B cell (primary cell): ENCODE measurements at regions not wholly inside any gene's neighbourhood (a gene's known extent, or its start where the extent isn't known, plus 50 kb on each side); places are given as distances from the start of the nearest gene placed in this dataset.

Source experiments
- ATAC-seq: fragments of 200-7000 bp; cut with Tn5 transposase; one replicate; pipeline ENCODE4 v1.10.0; 2021; ENCODE audit warnings: low read depth, mild to moderate bottlenecking, moderate number of reproducible peaks, moderate library complexity
- CTCF ChIA-PET: fragments of 350-600 bp; sonication (Branson Sonifier 250); formaldehyde crosslinking; loops from one replicate; lab custom pipeline; 2021; ENCODE audit warnings: antibody characterized with exemption, inconsistent platforms; lab: Charles Lee
- POLR2A ChIA-PET: fragments of 350-600 bp; sonication (Branson Sonifier 250); formaldehyde crosslinking; loops from one replicate; lab custom pipeline; 2021; ENCODE audit warnings: antibody characterized with exemption; lab: Charles Lee
- DNase-seq: peaks from one replicate; pipeline ENCODE4 v3.0.0; 2013
- H2AFZ ChIP-seq: 2 replicates; pipeline ENCODE4 v1.6.1; 2012; ENCODE audit warnings: mild to moderate bottlenecking, low read depth, low read length; ENCODE audit not compliant: insufficient read depth, poor library complexity, severe bottlenecking
- H3K27ac ChIP-seq, 2 donors: 1 replicate in 1 of 2; 2 replicates in 1 of 2; pipeline ENCODE4 v1.5.1; 2012 to 2013; ENCODE audit warnings: low read length in 2 of 2, mild to moderate bottlenecking in 2 of 2, moderate library complexity in 1 of 2
- H3K27me3 ChIP-seq, 4 experiments: fragments of 200-600 bp in 1 of 4; sonication (generic) in 1 of 4; replicated peaks in 1 of 4; 1 replicate in 2 of 4; 2 replicates in 2 of 4; pipeline versions ENCODE4 v1.6.1 to v1.7.0; 2013 to 2016; ENCODE audit warnings: low read length in 3 of 4, mild to moderate bottlenecking in 2 of 4, mixed read lengths in 1 of 4, moderate library complexity in 1 of 4; ENCODE audit not compliant: insufficient read depth in 4 of 4, control insufficient read depth in 3 of 4; ENCODE audit errors: control extremely low read depth in 1 of 4
- H3K36me3 ChIP-seq, 2 experiments: replicated peaks in 1 of 2; 1 replicate in 1 of 2; 2 replicates in 1 of 2; pipeline versions ENCODE4 v1.6.1 to v1.7.1; 2013; ENCODE audit warnings: low read length in 1 of 2; ENCODE audit not compliant: insufficient read depth in 2 of 2, control insufficient read depth in 1 of 2; ENCODE audit errors: control extremely low read depth in 1 of 2, extremely low read depth in 1 of 2
- H3K4me1 ChIP-seq, 2 donors: fragments of 200-600 bp in 1 of 2; sonication (generic) in 1 of 2; 1 replicate in 1 of 2; 2 replicates in 1 of 2; pipeline versions ENCODE4 v1.5.1 to v1.6.1; 2013 to 2017; ENCODE audit warnings: low read length in 2 of 2; ENCODE audit not compliant: control insufficient read depth in 2 of 2, insufficient read depth in 2 of 2
- H3K4me2 ChIP-seq: replicated peaks from 2 replicates; pipeline ENCODE3; 2012; ENCODE audit warnings: mild to moderate bottlenecking, low read depth, low read length; ENCODE audit not compliant: poor library complexity, severe bottlenecking
- H3K4me3 ChIP-seq, 5 experiments: fragments of 200-600 bp in 1 of 5; sonication (generic) in 1 of 5; 1 replicate in 3 of 5; 2 replicates in 2 of 5; pipeline versions ENCODE4 v1.5.1 to v1.7.0; 2011 to 2016; ENCODE audit warnings: low read length in 4 of 5, mild to moderate bottlenecking in 4 of 5, low read depth in 2 of 5, control low read depth in 1 of 5, moderate library complexity in 1 of 5; ENCODE audit not compliant: insufficient read depth in 1 of 5; ENCODE audit errors: control extremely low read depth in 1 of 5, extremely low read depth in 1 of 5
- H3K79me2 ChIP-seq: fragments of 200-600 bp; sonication (generic); one replicate; pipeline ENCODE4 v1.6.0; 2016; ENCODE audit warnings: low read length; ENCODE audit not compliant: control insufficient read depth, insufficient read depth
- H3K9ac ChIP-seq: fragments of 200-600 bp; sonication (generic); 2 replicates; pipeline ENCODE4 v1.6.1; 2017; ENCODE audit warnings: mild to moderate bottlenecking, low read length, moderate library complexity
- H3K9me3 ChIP-seq, 3 donors: one replicate each; pipeline versions ENCODE4 v1.6.1 to v1.7.1; 2013; ENCODE audit warnings: low read length in 2 of 3; ENCODE audit not compliant: control insufficient read depth in 2 of 3, insufficient read depth in 1 of 3; ENCODE audit errors: control extremely low read depth in 1 of 3
- H4K20me1 ChIP-seq: 2 replicates; pipeline ENCODE4 v1.6.0; 2012; ENCODE audit warnings: mild to moderate bottlenecking, low read length; ENCODE audit not compliant: insufficient read depth, control insufficient read depth, poor library complexity, severe bottlenecking
- H3K27ac Mint-ChIP-seq: one replicate; pipeline ENCODE4 v1.8.0; 2021; ENCODE audit warnings: mixed read lengths
- H3K27me3 Mint-ChIP-seq: one replicate; pipeline ENCODE4 v1.8.0; 2021; ENCODE audit warnings: mixed read lengths
- H3K4me1 Mint-ChIP-seq: one replicate; pipeline ENCODE4 v1.8.0; 2021; ENCODE audit warnings: mixed read lengths
- H3K4me3 Mint-ChIP-seq: one replicate; pipeline ENCODE4 v1.8.0; 2021; ENCODE audit warnings: mixed read lengths
- H3K9me3 Mint-ChIP-seq: one replicate; pipeline ENCODE4 v1.8.0; 2022; ENCODE audit warnings: mixed read lengths; ENCODE audit not compliant: insufficient read depth
- EZH2 ChIP-seq: IDR thresholded peaks from 2 replicates; pipeline ENCODE4 v1.6.1; 2012; ENCODE audit warnings: borderline replicate concordance, low read depth, mild to moderate bottlenecking, moderate library complexity, low read length; ENCODE audit not compliant: insufficient read depth, poor library complexity, severe bottlenecking
- WGBS: methylation state at CpG from one replicate; pipeline ENCODE4 v1.1.5; 2013; ENCODE audit warnings: missing lambda C conversion rate; ENCODE audit not compliant: insufficient coverage; 5-methylcytosine and 5-hydroxymethylcytosine counted together
- intact Hi-C: fragments of 100-400 bp; cut with micrococcal nuclease; formaldehyde crosslinking; loops from one replicate; pipeline ENCODE4 v1.10.0; 2022
- TF ChIP-seq, protein P1 (sequence below): fragments of 200-600 bp; IDR thresholded peaks from one replicate; pipeline ENCODE4 v1.8.0; 2022; ENCODE audit warnings: antibody characterized with exemption, mild to moderate bottlenecking

DNA sequence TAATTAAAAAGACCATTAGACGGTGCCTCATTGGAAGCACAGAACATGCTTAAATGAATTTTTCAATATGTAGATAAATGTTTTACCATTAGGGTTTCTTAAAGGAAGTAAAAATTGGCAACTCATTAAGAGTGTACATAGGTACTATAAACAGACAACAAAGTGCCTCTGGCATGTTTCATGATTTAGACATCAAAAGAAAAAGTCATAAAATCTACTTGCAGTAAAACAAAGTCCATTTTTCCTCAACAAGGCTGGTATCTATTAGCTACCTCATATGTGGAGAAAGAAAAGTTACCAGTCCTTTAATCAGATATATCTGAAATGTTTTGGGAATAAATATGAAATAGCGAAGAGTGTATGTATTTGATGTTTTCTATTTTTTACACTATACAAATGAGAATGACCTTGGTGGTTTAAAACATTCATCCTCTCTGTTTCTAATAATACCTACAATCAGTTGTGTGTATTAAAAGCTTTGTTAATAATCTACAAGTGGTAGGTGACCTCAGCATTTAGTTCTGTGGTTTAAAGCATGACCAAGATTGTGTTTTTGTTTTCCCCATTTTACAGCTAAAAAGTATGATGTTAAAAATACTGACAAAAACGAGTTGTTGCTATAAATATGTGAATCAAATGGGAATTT lies 87.5 kb downstream of the HDGFL1 start:
- CTCF ChIA-PET = no interaction called here
- TF ChIP-seq, protein P1, sequence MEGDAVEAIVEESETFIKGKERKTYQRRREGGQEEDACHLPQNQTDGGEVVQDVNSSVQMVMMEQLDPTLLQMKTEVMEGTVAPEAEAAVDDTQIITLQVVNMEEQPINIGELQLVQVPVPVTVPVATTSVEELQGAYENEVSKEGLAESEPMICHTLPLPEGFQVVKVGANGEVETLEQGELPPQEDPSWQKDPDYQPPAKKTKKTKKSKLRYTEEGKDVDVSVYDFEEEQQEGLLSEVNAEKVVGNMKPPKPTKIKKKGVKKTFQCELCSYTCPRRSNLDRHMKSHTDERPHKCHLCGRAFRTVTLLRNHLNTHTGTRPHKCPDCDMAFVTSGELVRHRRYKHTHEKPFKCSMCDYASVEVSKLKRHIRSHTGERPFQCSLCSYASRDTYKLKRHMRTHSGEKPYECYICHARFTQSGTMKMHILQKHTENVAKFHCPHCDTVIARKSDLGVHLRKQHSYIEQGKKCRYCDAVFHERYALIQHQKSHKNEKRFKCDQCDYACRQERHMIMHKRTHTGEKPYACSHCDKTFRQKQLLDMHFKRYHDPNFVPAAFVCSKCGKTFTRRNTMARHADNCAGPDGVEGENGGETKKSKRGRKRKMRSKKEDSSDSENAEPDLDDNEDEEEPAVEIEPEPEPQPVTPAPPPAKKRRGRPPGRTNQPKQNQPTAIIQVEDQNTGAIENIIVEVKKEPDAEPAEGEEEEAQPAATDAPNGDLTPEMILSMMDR = no peak
- no peak for TF ChIP-seq EZH2
- Histone ChIP-seq H3K36me3 (no peaks in the 10 kb centered on the region), H3K27ac (no peak overlapping the region), H3K9me3 (no peaks in the 10 kb centered on the region), H3K9ac (no peak overlapping the region), H3K79me2 (no peaks in the 10 kb centered on the region), H3K4me2 (no peak overlapping the region), H3K4me1 (peaks cover 0 to 4% of the 10 kb centered on the region in 2 donors), H2AFZ (no peak overlapping the region), H3K27me3 (no peaks in the 10 kb centered on the region), H3K4me3 (no peak overlapping the region), H4K20me1 (no peaks in the 10 kb centered on the region)
- intact Hi-C loops = no loop called here
- WGBS = 40% methylated on average over 1 of the region's 3 CpGs
- Mint-ChIP-seq H3K9me3 (no peaks in the 10 kb centered on the region), H3K27me3 (no peaks in the 10 kb centered on the region), H3K27ac (no peak overlapping the region), H3K4me3 (no peak overlapping the region), H3K4me1 (peaks cover 7% of the 10 kb centered on the region)
- POLR2A ChIA-PET = no interaction called here
- no peak for ATAC-seq
- DNase-seq = no peak

DNA sequence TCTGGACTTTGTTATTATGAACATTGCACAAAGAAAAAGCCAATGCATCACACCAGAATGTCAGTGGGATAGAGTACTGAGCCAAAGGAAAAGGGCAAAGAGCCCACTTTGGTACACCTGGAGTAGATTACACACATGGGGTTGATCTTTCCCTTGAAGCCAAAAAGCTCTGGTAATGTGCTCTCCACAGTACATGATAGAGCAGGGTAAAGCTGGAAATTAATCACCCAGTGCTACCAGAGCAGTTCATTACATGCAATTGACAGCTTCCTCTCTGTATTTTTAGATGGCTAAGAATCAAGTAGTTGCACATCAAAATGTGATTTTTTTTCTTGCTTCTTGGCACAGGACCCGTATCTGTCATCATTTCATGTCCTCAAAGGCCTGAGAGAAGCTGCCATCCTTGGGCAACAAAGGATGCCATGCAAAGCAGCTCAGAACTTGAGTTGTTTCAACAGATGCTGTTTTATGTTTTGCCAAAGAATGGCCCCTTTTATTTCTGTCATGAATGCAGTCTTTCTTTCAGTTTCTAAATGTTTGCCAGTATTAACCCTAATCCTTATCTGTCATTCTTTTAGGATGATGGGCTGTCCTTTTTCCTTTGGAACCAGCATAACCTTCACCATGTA lies 88.1 kb downstream of the HDGFL1 start:
- 0% methylated on average over 1 of the region's 1 CpG for WGBS
- no peaks in the 10 kb centered on the region for H3K9me3 ChIP-seq
- no peaks in the 10 kb centered on the region for H3K79me2 ChIP-seq
- no peak for DNase-seq
- H3K4me3 Mint-ChIP-seq = no peak overlapping the region
- H3K9me3 Mint-ChIP-seq = no peaks in the 10 kb centered on the region
- no peaks in the 10 kb centered on the region for H3K27me3 ChIP-seq
- no peak overlapping the region for H3K27ac Mint-ChIP-seq
- no peak overlapping the region for H3K27ac ChIP-seq
- peaks cover 0 to 4% of the 10 kb centered on the region in 2 donors for H3K4me1 ChIP-seq
- no peak for TF ChIP-seq EZH2
- TF ChIP-seq, protein P1 = no peak
- no peak for ATAC-seq
- no peak overlapping the region for H2AFZ ChIP-seq
- no peaks in the 10 kb centered on the region for H3K27me3 Mint-ChIP-seq
- ChIA-PET POLR2A (no interaction called here), CTCF (no interaction called here)
- H3K9ac ChIP-seq = no peak overlapping the region
- H3K36me3 ChIP-seq = no peaks in the 10 kb centered on the region
- peaks cover 7% of the 10 kb centered on the region for H3K4me1 Mint-ChIP-seq
- no peaks in the 10 kb centered on the region for H4K20me1 ChIP-seq
- no peak overlapping the region for H3K4me3 ChIP-seq
- intact Hi-C loops = no loop called here
- H3K4me2 ChIP-seq = no peak overlapping the region
